PC-3 (cell line): ENCODE measurements at regions not wholly inside any gene's neighbourhood (a gene's known extent, or its start where the extent isn't known, plus 50 kb on each side); places are given as distances from the start of the nearest gene placed in this dataset.

Source experiments
- CTCF ChIP-seq: fragments of 300-600 bp; sonication (generic); conservative IDR thresholded peaks from 2 replicates; pipeline ENCODE4 v1.5.1; 2017; ENCODE audit warnings: antibody characterized with exemption, low read depth, mild to moderate bottlenecking, low read length
- EZH2phosphoT487 ChIP-seq: fragments of 300-600 bp; sonication (generic); IDR thresholded peaks from 2 replicates; pipeline ENCODE4 v1.6.1; 2018; ENCODE audit warnings: mild to moderate bottlenecking, antibody characterized with exemption, low read length, borderline replicate concordance

GRCh38 chr11:32323814-32324130, 111.6 kb downstream of the WT1 start:
- TF ChIP-seq CTCF (no peak), EZH2phosphoT487 (no peak)
